Upper lobe of left lung (tissue), 4 donors: ENCODE measurements at regions not wholly inside any gene's neighbourhood (a gene's known extent, or its start where the extent isn't known, plus 50 kb on each side); places are given as distances from the start of the nearest gene placed in this dataset.

ENCODE experiments used
- EP300 ChIP-seq, 4 donors: sonication (generic); formaldehyde crosslinking; IDR thresholded peaks; one replicate each; pipeline ENCODE4 v1.5.1; 2017; ENCODE audit warnings: antibody characterized with exemption in 4 of 4, control low read depth in 2 of 4
- POLR2AphosphoS5 ChIP-seq, 2 donors: sonication (generic); formaldehyde crosslinking; IDR thresholded peaks; one replicate each; pipeline ENCODE4 v1.5.1; 2017; ENCODE audit warnings: antibody characterized with exemption in 2 of 2
- TF ChIP-seq, protein P1 (sequence below), 6 experiments: fragments of 450-650 bp in 4 of 6; fragments of 200-600 bp in 2 of 6; sonication (generic) in 2 of 6; IDR thresholded peaks; one replicate each; pipeline ENCODE4 v1.5.1; 2016 to 2019; ENCODE audit warnings: antibody characterized with exemption in 6 of 6

DNA sequence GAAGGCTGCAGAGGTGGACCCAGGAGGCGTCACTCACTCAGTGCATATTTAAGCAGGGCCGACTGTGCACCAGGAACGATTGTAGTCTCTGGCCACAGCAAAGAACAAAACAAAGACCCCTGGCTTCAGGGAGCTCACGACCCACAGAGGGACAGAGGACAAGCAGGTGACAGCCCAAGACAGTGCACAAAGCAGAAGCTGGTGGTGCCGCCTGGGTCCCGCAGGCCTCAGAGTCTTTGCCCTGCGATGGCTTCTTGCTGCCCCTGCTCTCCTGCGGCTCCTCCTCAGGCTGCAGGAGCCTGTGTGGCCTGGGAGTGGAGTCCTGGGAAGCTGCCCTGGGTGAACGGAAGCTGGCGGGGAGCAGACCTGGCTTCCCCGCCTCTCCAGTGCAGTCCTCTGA lies 300.0 kb downstream of the PREX1 start:
- TF ChIP-seq, protein P1, sequence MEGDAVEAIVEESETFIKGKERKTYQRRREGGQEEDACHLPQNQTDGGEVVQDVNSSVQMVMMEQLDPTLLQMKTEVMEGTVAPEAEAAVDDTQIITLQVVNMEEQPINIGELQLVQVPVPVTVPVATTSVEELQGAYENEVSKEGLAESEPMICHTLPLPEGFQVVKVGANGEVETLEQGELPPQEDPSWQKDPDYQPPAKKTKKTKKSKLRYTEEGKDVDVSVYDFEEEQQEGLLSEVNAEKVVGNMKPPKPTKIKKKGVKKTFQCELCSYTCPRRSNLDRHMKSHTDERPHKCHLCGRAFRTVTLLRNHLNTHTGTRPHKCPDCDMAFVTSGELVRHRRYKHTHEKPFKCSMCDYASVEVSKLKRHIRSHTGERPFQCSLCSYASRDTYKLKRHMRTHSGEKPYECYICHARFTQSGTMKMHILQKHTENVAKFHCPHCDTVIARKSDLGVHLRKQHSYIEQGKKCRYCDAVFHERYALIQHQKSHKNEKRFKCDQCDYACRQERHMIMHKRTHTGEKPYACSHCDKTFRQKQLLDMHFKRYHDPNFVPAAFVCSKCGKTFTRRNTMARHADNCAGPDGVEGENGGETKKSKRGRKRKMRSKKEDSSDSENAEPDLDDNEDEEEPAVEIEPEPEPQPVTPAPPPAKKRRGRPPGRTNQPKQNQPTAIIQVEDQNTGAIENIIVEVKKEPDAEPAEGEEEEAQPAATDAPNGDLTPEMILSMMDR (IDR thresholded peaks at IDR 0.05), result no peak
- no peak for TF ChIP-seq POLR2AphosphoS5 (IDR thresholded peaks at IDR 0.05)
- no peak for TF ChIP-seq EP300 (IDR thresholded peaks at IDR 0.05)
